ENCODE measurements at regions not wholly inside any gene's neighbourhood (a gene's known extent, or its start where the extent isn't known, plus 50 kb on each side); places are given as distances from the start of the nearest gene placed in this dataset.

DNA sequence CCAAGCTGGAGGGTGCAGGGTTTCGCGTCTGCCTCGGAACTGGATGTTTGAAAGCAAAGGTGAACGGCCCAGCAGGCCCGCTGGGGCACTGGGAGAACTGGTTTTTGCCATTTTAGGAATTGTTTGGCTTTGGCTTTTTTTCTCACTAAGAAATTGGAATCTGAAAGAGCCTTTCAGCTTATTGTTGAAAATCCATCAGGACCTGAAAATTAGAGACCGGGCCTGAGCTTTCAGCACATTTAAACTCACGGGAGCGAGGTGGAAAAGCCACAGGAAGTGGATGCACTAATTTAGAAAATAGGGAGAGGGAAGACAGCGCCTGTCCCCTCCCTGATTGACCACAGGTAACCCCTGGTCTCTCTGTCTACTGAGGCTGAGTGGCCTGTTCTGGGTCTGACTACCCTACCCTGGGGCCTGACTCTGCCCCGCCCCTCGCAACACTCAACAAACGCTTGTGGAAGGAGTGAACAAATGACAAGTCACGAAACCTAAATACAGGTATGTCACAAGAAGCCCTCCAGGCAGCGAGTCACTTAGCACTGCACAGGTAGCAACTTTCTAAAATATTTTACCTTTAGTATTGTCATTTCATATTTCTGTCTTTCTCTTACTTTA is 100.3 kb upstream of the MBOAT2 start:
- DNase-seq = no peak

DNA sequence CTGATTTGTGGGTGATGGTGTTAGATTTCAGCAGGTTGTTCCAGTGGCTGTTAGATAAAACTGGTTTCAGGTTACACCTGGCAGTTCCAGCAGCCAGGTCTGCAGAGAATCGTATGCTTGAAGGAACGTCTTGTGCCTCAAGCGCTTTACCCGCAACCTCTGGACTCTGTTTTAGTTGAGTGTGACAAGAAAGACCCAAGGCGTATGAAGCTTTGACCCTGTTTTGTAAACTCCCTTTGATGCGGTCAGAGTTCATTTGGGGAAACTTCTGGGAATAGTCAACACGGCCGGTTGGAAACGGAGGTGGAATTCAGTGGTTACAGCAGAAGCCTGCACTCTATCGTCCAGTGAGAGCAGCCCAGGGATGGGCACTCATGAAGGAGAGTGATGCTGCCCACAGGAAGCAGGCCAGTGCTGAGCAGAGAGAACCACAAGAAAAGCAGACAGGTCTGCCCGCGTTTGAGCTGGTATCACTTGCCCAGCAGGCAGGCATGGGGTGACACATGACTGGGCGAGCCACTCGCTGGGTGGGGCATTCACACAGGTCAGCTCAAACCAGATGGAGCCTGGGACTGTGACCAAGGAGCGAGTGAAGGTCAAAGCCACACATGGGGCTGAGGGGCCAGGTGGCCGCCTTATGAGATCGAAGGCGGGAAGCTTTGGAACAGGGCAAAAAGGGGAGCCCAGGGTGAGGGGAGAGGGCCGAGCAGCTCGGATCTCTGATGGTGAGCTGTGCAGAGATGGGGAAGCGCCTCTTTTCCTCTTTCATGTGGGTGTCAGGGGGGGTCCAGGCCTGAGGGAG is 99.6 kb upstream of the MBOAT2 start:
- no peak for DNase-seq

DNA sequence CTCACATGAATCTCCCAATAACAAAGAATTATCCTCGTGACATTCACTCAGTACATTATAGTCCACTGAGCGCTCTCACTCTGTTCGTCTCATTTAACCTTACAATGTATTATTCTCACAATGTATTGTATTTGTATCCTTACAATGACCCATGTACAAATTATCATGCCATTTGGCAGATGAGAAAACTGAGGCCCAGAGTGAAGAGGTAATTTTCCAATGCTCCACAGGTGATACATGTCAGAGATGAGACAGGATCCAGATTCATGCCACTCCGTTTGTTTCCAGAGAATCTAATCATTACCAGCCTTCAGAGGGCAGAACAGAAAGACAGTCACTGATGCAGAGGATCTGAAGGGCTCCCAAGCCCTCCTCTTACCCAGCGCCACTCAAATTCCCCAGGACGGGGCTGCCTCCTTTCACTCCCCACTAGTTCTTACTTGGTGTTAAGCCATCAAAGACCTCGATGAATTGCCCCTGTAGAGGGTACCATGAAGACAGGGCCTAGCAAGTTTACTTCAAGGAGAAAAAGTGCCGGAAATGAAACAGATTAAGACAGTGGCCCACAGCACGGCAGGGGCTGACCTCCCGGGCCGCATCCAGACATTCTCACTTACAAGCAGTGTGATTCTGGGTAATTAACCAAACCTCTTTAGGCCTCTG is 98.4 kb upstream of the MBOAT2 start:
- no peak for DNase-seq

DNA sequence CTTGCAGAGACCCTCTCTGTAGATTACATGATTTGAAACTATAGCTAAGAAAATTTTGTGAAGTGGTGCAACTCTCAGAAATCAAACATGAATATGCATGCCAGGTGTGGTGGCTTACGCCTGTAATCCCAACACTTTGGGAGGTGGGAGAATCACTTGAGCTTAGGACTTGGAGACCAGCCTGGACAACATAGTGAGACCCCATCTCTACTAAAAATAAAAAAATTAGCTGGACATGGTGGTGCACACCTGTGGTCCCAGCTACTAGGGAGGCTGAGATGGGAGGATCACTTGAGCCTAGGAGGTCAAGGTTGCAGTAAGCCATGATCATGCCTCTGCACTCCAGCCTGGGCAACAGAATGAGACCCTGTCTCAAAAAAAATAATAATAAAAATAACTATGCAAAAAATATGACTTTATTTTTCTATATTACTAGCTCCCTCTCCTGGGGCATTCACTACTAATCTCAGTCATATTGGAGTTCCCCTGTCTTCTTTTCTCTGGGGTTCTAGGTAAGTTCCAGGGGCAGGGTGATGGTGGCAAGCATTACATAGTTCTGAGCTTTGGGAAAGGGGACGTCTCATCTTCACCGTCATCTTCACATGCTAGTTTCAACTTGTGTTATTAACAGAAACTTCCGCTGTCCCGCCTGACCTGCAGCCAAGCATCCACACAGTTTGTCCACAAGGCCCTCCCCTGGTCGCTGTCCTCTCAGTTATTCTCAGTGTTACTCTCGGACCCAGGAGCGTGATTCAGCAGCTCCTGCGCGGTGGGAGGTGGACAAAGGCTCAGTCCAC is 96.8 kb upstream of the MBOAT2 start:
- DNase-seq = no peak

- no peak for DNase-seq
Observed at GRCh38 chr2:9099341-9099751, 95.9 kb upstream of the MBOAT2 start.

- no peak for DNase-seq
Observed at GRCh38 chr2:9097892-9098291, 94.4 kb upstream of the MBOAT2 start.

- no peak for DNase-seq
Observed at GRCh38 chr2:9097239-9097638, 93.8 kb upstream of the MBOAT2 start.

GRCh38 chr2:9096761-9097160 is 93.3 kb upstream of the MBOAT2 start:
- no peak for DNase-seq

GRCh38 chr2:9095690-9096089 is 92.2 kb upstream of the MBOAT2 start:
- no peak for DNase-seq

DNA sequence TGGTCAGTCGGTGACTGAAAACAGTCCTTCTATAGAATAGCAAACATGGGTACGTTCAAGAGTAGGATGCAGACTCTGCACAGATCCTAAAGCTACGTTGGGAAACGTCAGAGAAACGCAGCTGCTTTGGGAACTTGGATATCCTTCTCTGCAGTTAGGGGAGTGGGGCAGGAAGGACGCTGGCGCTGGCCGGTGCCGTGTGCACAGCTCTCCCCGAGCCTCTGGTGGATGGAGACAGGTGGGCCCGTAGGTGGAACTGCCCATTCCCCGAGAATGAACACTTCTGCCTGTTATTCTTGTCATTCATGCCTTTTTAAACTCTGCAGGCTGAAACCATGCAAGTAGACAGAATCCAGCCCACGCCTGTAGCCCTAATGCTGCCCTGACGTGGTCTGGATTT is 91.7 kb upstream of the MBOAT2 start:
- DNase-seq = no peak

- DNase-seq = no peak
Observed at GRCh38 chr2:9094117-9094516, 90.6 kb upstream of the MBOAT2 start.

DNA sequence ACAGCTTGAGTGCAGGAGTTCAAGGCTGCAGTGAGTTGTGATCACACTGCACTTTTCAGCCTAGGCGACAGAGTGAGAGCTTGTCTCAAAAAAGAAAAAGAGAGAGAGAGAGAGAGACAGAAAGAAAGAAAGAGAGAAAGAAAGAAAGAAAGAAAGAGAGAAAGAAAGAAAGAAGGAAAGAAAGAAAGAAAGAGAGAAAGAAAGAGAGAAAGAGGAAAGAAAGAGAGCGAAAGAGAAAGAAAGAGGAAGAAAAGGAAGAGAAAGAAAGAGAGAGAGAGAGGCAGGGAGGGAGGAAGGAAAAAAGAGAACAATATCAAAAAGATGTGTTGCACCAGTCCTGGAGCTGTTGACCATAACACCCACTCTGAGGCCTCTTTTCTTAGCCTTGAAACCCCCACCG is 89.8 kb upstream of the MBOAT2 start:
- no peak for DNase-seq

GRCh38 chr2:9092383-9093282 is 89.1 kb upstream of the MBOAT2 start:
- no peak for DNase-seq

DNA sequence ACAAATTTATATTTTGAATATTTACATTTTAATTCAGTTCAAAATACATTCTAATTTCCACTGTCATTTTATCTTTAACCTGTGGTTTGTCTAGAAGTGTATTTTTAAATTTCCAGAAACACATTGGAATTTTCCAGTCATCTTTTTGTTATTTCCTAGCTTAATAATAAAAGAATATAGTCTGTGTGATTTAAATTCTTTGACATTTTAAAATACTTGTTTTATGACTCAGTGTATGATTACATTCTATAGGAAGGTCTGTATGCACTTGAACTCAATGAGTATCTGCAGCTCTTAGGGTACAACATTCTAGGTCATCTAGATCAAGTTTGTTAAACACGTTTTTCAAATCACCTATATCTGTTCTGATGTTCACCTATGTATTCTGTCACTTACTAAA is 88.3 kb upstream of the MBOAT2 start:
- no peak for DNase-seq

DNA sequence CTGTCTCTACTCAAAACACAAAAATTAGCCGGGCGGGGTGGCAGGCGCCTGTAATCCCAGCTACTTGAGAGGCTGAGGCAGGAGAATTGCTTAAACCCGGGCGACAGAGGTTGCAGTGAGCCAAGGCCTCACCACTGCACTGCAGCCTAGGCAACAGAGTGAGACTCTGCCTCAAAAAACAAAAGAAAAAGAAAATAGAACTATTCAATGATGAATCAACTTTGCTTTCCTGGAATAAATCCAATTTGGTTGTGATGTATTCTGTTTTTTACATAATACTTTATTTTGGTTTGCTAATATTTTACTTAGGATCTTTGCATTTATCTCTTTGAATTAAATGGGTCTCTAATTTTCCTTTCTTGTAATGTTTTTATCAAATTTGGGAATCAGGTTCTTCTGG is 86.3 kb upstream of the MBOAT2 start:
- no peak for DNase-seq

- no peak for DNase-seq
Observed at GRCh38 chr2:9087121-9087681, 83.7 kb upstream of the MBOAT2 start.

- DNase-seq = no peak
Observed at GRCh38 chr2:9086465-9086864, 83.0 kb upstream of the MBOAT2 start.

GRCh38 chr2:9085353-9085752 is 81.9 kb upstream of the MBOAT2 start:
- DNase-seq = no peak

DNA sequence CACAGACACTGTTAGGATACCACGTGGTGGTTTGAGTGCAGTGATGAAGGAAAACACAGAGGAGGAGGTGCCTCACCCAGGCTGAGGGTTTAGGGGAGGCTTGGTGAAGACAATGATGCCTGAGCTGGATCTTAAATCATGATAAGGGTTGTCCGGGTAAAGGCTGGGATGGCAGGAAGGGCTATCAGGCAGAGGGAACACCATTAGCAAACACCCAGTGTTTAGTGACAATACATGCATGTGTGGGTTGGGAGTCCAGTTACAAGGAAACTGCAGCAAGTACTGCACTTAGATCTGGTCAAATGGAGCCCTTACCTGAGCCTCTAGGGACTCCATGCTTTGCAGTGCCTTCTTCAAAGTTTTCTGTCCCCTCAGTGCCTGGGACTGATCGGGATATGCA is 79.8 kb upstream of the MBOAT2 start:
- no peak for DNase-seq

DNA sequence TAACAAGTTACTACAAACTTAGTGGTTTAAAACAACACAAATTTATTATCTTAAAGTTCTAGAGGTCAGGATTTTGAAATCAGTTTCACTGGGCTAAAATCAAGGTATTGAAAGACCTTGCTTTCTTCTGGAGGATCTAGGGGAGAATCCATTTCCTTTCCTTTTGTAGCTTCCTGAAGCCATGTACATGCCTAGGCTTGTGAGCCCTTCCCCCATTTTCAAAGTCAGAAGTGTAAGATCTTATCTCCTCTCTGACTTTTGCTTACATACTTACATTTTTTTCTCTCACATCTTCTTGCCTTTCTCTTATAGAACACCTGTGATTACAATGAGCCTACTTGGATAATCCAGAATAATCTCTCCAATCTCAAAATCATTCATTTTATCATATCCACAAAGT is 78.7 kb upstream of the MBOAT2 start:
- no peak for DNase-seq

DNA sequence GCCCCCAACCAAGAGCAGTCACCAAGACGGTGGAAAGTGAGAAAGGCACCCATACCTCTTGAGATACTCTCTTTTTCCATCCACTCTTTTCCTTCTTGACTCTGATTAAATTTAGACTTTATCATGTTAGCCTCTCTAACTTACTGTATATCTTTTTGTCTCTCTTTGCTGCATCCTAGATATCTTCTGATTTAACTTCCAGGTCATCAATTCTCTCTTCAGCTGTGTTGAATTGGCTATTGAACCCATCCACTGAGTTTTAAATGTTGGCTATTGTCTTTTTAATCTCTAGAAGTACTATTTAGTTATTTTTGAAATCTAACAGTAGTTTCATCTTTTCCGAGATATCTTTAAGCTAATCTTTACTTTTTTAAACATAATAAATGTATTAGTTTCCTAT is 78.3 kb upstream of the MBOAT2 start:
- DNase-seq = no peak

DNA sequence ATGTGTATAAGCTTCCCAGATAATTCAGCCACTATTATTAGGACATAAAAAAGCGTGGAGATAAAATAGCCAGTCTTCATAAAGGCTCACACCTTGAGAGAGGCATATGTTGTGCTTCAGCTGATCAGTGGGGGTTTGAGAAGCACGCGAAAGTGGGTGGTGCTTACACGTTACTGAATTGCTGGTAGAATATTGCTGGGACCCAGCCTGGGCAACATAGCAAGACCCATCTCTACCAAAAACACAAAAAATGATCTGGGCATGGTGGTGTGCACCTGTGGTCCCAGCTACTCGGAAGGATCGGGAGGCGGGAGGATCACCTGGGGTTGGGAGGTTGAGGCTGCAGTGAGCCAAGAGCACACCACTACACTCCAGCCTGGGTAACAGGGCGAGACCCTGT is 74.9 kb upstream of the MBOAT2 start:
- no peak for DNase-seq

Measured in NCI-H2107 (cell line).